ENCODE measurements at regions not wholly inside any gene's neighbourhood (a gene's known extent, or its start where the extent isn't known, plus 50 kb on each side); places are given as distances from the start of the nearest gene placed in this dataset.

DNA sequence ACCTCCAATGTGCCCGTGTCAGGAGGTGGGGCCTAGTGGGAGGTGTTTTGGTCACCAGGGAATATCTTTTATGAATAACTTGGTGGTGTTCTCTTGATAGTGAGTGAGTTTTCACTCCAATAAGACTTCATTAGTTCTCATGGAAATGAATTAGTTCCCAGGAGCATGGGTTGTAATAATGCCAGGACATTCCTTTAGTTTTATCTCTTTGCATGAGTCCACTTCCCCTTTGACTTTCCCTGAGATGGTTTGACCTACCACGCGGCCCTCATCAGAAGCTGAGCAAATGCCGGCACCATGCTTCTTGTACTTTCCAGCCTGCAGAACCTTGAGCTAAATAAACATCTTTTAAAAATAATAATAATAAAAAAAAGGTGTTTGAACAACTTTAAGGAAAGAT, 112.9 kb upstream of the ACSL4 start:
- DNase-seq (ENCODE audit: low read depth, low spot score), result no peak
- Histone ChIP-seq H2AFZ (ENCODE audit: control insufficient read depth, low read length) (no peak overlapping the region), H3K27me3 (ENCODE audit: control insufficient read depth, extremely low read depth, insufficient read depth, low read length) (no peaks in the 10 kb centered on the region), H3K4me1 (ENCODE audit: control insufficient read depth, extremely low read depth, insufficient read depth, low read length) (peaks cover 20% of the 10 kb centered on the region), H3K4me2 (ENCODE audit: control insufficient read depth, extremely low read depth, insufficient read depth, low read depth, low read length) (no peak overlapping the region), H3K36me3 (ENCODE audit: control insufficient read depth in 2 of 2, extremely low read depth in 1 of 2, insufficient read depth in 2 of 2, low read length in 2 of 2) (no peaks in the 10 kb centered on the region), H3K9me3 (ENCODE audit: control insufficient read depth, low read depth, low read length) (no peaks in the 10 kb centered on the region), H3K9me1 (ENCODE audit: control insufficient read depth, extremely low read depth, insufficient read depth, low read length) (no peaks in the 10 kb centered on the region), H3K27ac (ENCODE audit: control insufficient read depth, insufficient read depth, low read length) (no peak overlapping the region), H3K4me3 (ENCODE audit: control insufficient read depth in 2 of 3, extremely low read depth in 1 of 3, insufficient read depth in 2 of 3, low read depth in 1 of 3, low read length in 3 of 3) (no peak overlapping the region), H3K79me2 (ENCODE audit: control insufficient read depth, insufficient read depth, low read length) (no peaks in the 10 kb centered on the region), H3K9ac (ENCODE audit: control insufficient read depth, extremely low read depth, insufficient read depth, low read length) (no peak overlapping the region), H4K20me1 (ENCODE audit: control insufficient read depth, extremely low read depth, insufficient read depth, low read length) (no peaks in the 10 kb centered on the region)
- dilution Hi-C loops (cut with MboI; ENCODE audit: extremely low pct_ligation_motif_present, low sequenced_read_pairs), result no loop called here
- TF ChIP-seq CTCF (optimal IDR thresholded peaks at IDR 0.05 in 1 of 3, IDR thresholded peaks at IDR 0.05 in 1 of 3, conservative IDR thresholded peaks at IDR 0.05 in 1 of 3; ENCODE audit: extremely low read depth in 1 of 3, insufficient read depth in 2 of 3, low read length in 3 of 3) (no peak), EZH2 (IDR thresholded peaks at IDR 0.05; ENCODE audit: low read length) (no peak)
- FAIRE-seq, result no peak

- Histone ChIP-seq H4K20me1 (ENCODE audit: control insufficient read depth, extremely low read depth, insufficient read depth, low read length) (no peaks in the 10 kb centered on the region), H3K27ac (ENCODE audit: control insufficient read depth, insufficient read depth, low read length) (peak overlapping the region; percentile 37), H3K9me3 (ENCODE audit: control insufficient read depth, low read depth, low read length) (no peaks in the 10 kb centered on the region), H3K79me2 (ENCODE audit: control insufficient read depth, insufficient read depth, low read length) (no peaks in the 10 kb centered on the region), H3K36me3 (ENCODE audit: control insufficient read depth in 2 of 2, extremely low read depth in 1 of 2, insufficient read depth in 2 of 2, low read length in 2 of 2) (no peaks in the 10 kb centered on the region), H3K27me3 (ENCODE audit: control insufficient read depth, extremely low read depth, insufficient read depth, low read length) (peaks cover 3% of the 10 kb centered on the region), H2AFZ (ENCODE audit: control insufficient read depth, low read length) (no peak overlapping the region), H3K9ac (ENCODE audit: control insufficient read depth, extremely low read depth, insufficient read depth, low read length) (no peak overlapping the region), H3K9me1 (ENCODE audit: control insufficient read depth, extremely low read depth, insufficient read depth, low read length) (no peaks in the 10 kb centered on the region), H3K4me2 (ENCODE audit: control insufficient read depth, extremely low read depth, insufficient read depth, low read depth, low read length) (peak overlapping the region; percentile 27), H3K4me1 (ENCODE audit: control insufficient read depth, extremely low read depth, insufficient read depth, low read length) (peaks cover 7% of the 10 kb centered on the region), H3K4me3 (ENCODE audit: control insufficient read depth in 2 of 3, extremely low read depth in 1 of 3, insufficient read depth in 2 of 3, low read depth in 1 of 3, low read length in 3 of 3) (no peak overlapping the region)
- dilution Hi-C loops (cut with MboI; ENCODE audit: extremely low pct_ligation_motif_present, low sequenced_read_pairs), result no loop called here
- peak; percentile 77 for FAIRE-seq
- TF ChIP-seq CTCF (optimal IDR thresholded peaks at IDR 0.05 in 1 of 3, IDR thresholded peaks at IDR 0.05 in 1 of 3, conservative IDR thresholded peaks at IDR 0.05 in 1 of 3; ENCODE audit: extremely low read depth in 1 of 3, insufficient read depth in 2 of 3, low read length in 3 of 3) (no peak), EZH2 (IDR thresholded peaks at IDR 0.05; ENCODE audit: low read length) (no peak)
- peak; percentile 38 for DNase-seq (ENCODE audit: low read depth, low spot score)
Observed at GRCh38 chrX:109847257-109848187, 114.5 kb upstream of the ACSL4 start.

Measured in keratinocyte (primary cell).